ENCODE measurements at regions not wholly inside any gene's neighbourhood (a gene's known extent, or its start where the extent isn't known, plus 50 kb on each side); places are given as distances from the start of the nearest gene placed in this dataset.

DNA sequence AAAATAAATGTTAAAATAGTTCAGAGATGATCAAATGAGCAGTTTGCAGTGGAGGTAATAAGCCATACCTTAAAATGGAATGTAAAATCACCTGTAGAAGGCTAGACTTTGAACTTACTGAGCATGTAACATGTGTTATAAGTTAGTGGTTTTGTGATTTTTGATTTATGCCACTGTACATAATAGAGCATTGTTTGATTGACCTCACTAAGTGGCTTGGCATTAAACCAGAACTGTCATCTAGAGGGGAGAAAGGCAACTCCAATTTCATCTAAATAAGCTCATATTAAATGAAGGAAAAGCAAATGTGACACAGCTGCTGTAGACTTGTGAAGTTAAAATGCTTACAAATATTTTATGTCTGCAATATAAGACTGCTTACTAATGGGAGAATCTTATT lies 387.9 kb downstream of the ZIC1 start:
- Histone ChIP-seq H3K79me2 (ENCODE audit: control insufficient read depth, insufficient read depth, low read length) (no peaks in the 10 kb centered on the region), H3K27me3 (replicated peaks in 1 of 2; ENCODE audit: control insufficient read depth in 2 of 2, insufficient read depth in 2 of 2, low read length in 1 of 2) (no peaks in the 10 kb centered on the region), H3K4me1 (ENCODE audit: control insufficient read depth, insufficient read depth, low read length) (no peaks in the 10 kb centered on the region), H4K20me1 (ENCODE audit: control insufficient read depth, insufficient read depth) (no peaks in the 10 kb centered on the region), H3K4me2 (ENCODE audit: control insufficient read depth, insufficient read depth) (no peak overlapping the region), H3K9me3 (replicated peaks; ENCODE audit: control insufficient read depth, insufficient read depth, low read length) (no peaks in the 10 kb centered on the region), H2AFZ (ENCODE audit: control insufficient read depth, low read depth, low read length) (no peak overlapping the region), H3K4me3 (no peak overlapping the region), H3K9ac (ENCODE audit: control insufficient read depth, insufficient read depth, low read length) (no peak overlapping the region), H3K27ac (ENCODE audit: control insufficient read depth, insufficient read depth) (no peak overlapping the region), H3K36me3 (ENCODE audit: control insufficient read depth in 2 of 2, insufficient read depth in 2 of 2, low read length in 1 of 2) (no peaks in the 10 kb centered on the region)
- FAIRE-seq (no peak), ATAC-seq (no peak), DNase-seq (ENCODE audit: low read depth, low spot score) (no peak)
- ChIA-PET SMC1A (ENCODE audit: uncharacterized antibody, unreplicated experiment) (interaction anchor here (0.9 to 1.8 kb wide), 3 partner anchors 9 to 73 kb away, joined by 3 to 6 read pairs (median 4); no protein-coding TSS in a partner anchor), RAD21 (ENCODE audit: unreplicated experiment) (no interaction called here), POLR2A (no interaction called here), CTCF (interaction anchor here (1.3 kb wide), 1 partner anchor 10 kb away, joined by 3 read pairs; no protein-coding TSS in a partner anchor)
- intact Hi-C loops (cut with micrococcal nuclease; ENCODE audit: unreplicated experiment) (no loop called here), in situ Hi-C loops (cut with MboI) (no loop called here)
- TF ChIP-seq MXI1 (IDR thresholded peaks at IDR 0.05; ENCODE audit: low read depth, low read length) (no peak), CHD2 (IDR thresholded peaks at IDR 0.05; ENCODE audit: borderline replicate concordance, low read depth, low read length) (no peak), TARDBP (IDR thresholded peaks at IDR 0.05; ENCODE audit: borderline replicate concordance) (no peak)
- TF ChIP-seq, protein P1, sequence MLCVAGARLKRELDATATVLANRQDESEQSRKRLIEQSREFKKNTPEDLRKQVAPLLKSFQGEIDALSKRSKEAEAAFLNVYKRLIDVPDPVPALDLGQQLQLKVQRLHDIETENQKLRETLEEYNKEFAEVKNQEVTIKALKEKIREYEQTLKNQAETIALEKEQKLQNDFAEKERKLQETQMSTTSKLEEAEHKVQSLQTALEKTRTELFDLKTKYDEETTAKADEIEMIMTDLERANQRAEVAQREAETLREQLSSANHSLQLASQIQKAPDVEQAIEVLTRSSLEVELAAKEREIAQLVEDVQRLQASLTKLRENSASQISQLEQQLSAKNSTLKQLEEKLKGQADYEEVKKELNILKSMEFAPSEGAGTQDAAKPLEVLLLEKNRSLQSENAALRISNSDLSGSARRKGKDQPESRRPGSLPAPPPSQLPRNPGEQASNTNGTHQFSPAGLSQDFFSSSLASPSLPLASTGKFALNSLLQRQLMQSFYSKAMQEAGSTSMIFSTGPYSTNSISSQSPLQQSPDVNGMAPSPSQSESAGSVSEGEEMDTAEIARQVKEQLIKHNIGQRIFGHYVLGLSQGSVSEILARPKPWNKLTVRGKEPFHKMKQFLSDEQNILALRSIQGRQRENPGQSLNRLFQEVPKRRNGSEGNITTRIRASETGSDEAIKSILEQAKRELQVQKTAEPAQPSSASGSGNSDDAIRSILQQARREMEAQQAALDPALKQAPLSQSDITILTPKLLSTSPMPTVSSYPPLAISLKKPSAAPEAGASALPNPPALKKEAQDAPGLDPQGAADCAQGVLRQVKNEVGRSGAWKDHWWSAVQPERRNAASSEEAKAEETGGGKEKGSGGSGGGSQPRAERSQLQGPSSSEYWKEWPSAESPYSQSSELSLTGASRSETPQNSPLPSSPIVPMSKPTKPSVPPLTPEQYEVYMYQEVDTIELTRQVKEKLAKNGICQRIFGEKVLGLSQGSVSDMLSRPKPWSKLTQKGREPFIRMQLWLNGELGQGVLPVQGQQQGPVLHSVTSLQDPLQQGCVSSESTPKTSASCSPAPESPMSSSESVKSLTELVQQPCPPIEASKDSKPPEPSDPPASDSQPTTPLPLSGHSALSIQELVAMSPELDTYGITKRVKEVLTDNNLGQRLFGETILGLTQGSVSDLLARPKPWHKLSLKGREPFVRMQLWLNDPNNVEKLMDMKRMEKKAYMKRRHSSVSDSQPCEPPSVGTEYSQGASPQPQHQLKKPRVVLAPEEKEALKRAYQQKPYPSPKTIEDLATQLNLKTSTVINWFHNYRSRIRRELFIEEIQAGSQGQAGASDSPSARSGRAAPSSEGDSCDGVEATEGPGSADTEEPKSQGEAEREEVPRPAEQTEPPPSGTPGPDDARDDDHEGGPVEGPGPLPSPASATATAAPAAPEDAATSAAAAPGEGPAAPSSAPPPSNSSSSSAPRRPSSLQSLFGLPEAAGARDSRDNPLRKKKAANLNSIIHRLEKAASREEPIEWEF (IDR thresholded peaks at IDR 0.05; ENCODE audit: insufficient replicate concordance, low read depth, low read length), result no peak
- no TSS peak for BruUV-seq (replicated peaks)
